ENCODE measurements at regions not wholly inside any gene's neighbourhood (a gene's known extent, or its start where the extent isn't known, plus 50 kb on each side); places are given as distances from the start of the nearest gene placed in this dataset.

- no peak overlapping the region for H3K9ac ChIP-seq (ENCODE audit: low read length)
- no peaks in the 10 kb centered on the region for H3K27me3 ChIP-seq (ENCODE audit: control insufficient read depth, insufficient read depth, low read length)
- no peaks in the 10 kb centered on the region for H3K4me1 ChIP-seq (ENCODE audit: control insufficient read depth, insufficient read depth, low read length)
- H3K27ac ChIP-seq (ENCODE audit: low read depth, low read length), result no peak overlapping the region
- no peak overlapping the region for H3K4me3 ChIP-seq (ENCODE audit: low read length)
- H3K36me3 ChIP-seq (ENCODE audit: control insufficient read depth, insufficient read depth, low read length), result no peaks in the 10 kb centered on the region
Measured at GRCh38 chr6:94088870-94089269, 669.5 kb upstream of the EPHA7 start.

- H3K4me1 ChIP-seq (ENCODE audit: control insufficient read depth, insufficient read depth, low read length), result no peaks in the 10 kb centered on the region
- H3K4me3 ChIP-seq (ENCODE audit: low read length), result no peak overlapping the region
- no peak overlapping the region for H3K27ac ChIP-seq (ENCODE audit: low read depth, low read length)
- no peak overlapping the region for H3K9ac ChIP-seq (ENCODE audit: low read length)
- no peaks in the 10 kb centered on the region for H3K36me3 ChIP-seq (ENCODE audit: control insufficient read depth, insufficient read depth, low read length)
- no peaks in the 10 kb centered on the region for H3K27me3 ChIP-seq (ENCODE audit: control insufficient read depth, insufficient read depth, low read length)
Measured at GRCh38 chr6:94074764-94075163, 655.4 kb upstream of the EPHA7 start.

GRCh38 chr6:94071835-94072234 is 652.5 kb upstream of the EPHA7 start:
- H3K4me3 ChIP-seq (ENCODE audit: low read length), result no peak overlapping the region
- H3K36me3 ChIP-seq (ENCODE audit: control insufficient read depth, insufficient read depth, low read length), result no peaks in the 10 kb centered on the region
- H3K4me1 ChIP-seq (ENCODE audit: control insufficient read depth, insufficient read depth, low read length), result no peaks in the 10 kb centered on the region
- no peak overlapping the region for H3K27ac ChIP-seq (ENCODE audit: low read depth, low read length)
- H3K27me3 ChIP-seq (ENCODE audit: control insufficient read depth, insufficient read depth, low read length), result no peaks in the 10 kb centered on the region
- no peak overlapping the region for H3K9ac ChIP-seq (ENCODE audit: low read length)

- Histone ChIP-seq H3K4me3 (ENCODE audit: low read length) (no peak overlapping the region), H3K27me3 (ENCODE audit: control insufficient read depth, insufficient read depth, low read length) (no peaks in the 10 kb centered on the region), H3K27ac (ENCODE audit: low read depth, low read length) (no peak overlapping the region), H3K9ac (ENCODE audit: low read length) (no peak overlapping the region), H3K36me3 (ENCODE audit: control insufficient read depth, insufficient read depth, low read length) (no peaks in the 10 kb centered on the region), H3K4me1 (ENCODE audit: control insufficient read depth, insufficient read depth, low read length) (no peaks in the 10 kb centered on the region)
Measured at GRCh38 chr6:94065707-94066337, 646.5 kb upstream of the EPHA7 start.

GRCh38 chr6:94052749-94053148 is 633.4 kb upstream of the EPHA7 start:
- no peaks in the 10 kb centered on the region for H3K4me1 ChIP-seq (ENCODE audit: control insufficient read depth, insufficient read depth, low read length)
- H3K9ac ChIP-seq (ENCODE audit: low read length), result no peak overlapping the region
- no peak overlapping the region for H3K27ac ChIP-seq (ENCODE audit: low read depth, low read length)
- no peaks in the 10 kb centered on the region for H3K27me3 ChIP-seq (ENCODE audit: control insufficient read depth, insufficient read depth, low read length)
- no peaks in the 10 kb centered on the region for H3K36me3 ChIP-seq (ENCODE audit: control insufficient read depth, insufficient read depth, low read length)
- no peak overlapping the region for H3K4me3 ChIP-seq (ENCODE audit: low read length)

GRCh38 chr6:94050515-94050914 is 631.2 kb upstream of the EPHA7 start:
- Histone ChIP-seq H3K27ac (ENCODE audit: low read depth, low read length) (no peak overlapping the region), H3K27me3 (ENCODE audit: control insufficient read depth, insufficient read depth, low read length) (no peaks in the 10 kb centered on the region), H3K4me1 (ENCODE audit: control insufficient read depth, insufficient read depth, low read length) (no peaks in the 10 kb centered on the region), H3K4me3 (ENCODE audit: low read length) (no peak overlapping the region), H3K9ac (ENCODE audit: low read length) (no peak overlapping the region), H3K36me3 (ENCODE audit: control insufficient read depth, insufficient read depth, low read length) (no peaks in the 10 kb centered on the region)

GRCh38 chr6:94049001-94049400 is 629.6 kb upstream of the EPHA7 start:
- no peak overlapping the region for H3K9ac ChIP-seq (ENCODE audit: low read length)
- no peak overlapping the region for H3K27ac ChIP-seq (ENCODE audit: low read depth, low read length)
- H3K27me3 ChIP-seq (ENCODE audit: control insufficient read depth, insufficient read depth, low read length), result no peaks in the 10 kb centered on the region
- H3K4me1 ChIP-seq (ENCODE audit: control insufficient read depth, insufficient read depth, low read length), result no peaks in the 10 kb centered on the region
- no peaks in the 10 kb centered on the region for H3K36me3 ChIP-seq (ENCODE audit: control insufficient read depth, insufficient read depth, low read length)
- H3K4me3 ChIP-seq (ENCODE audit: low read length), result no peak overlapping the region

- H3K36me3 ChIP-seq (ENCODE audit: control insufficient read depth, insufficient read depth, low read length), result no peaks in the 10 kb centered on the region
- no peak overlapping the region for H3K27ac ChIP-seq (ENCODE audit: low read depth, low read length)
- H3K4me1 ChIP-seq (ENCODE audit: control insufficient read depth, insufficient read depth, low read length), result no peaks in the 10 kb centered on the region
- no peak overlapping the region for H3K4me3 ChIP-seq (ENCODE audit: low read length)
- H3K27me3 ChIP-seq (ENCODE audit: control insufficient read depth, insufficient read depth, low read length), result no peaks in the 10 kb centered on the region
- H3K9ac ChIP-seq (ENCODE audit: low read length), result no peak overlapping the region
Measured at GRCh38 chr6:94045099-94045829, 625.9 kb upstream of the EPHA7 start.

GRCh38 chr6:94041945-94042709 is 622.8 kb upstream of the EPHA7 start:
- no peaks in the 10 kb centered on the region for H3K36me3 ChIP-seq (ENCODE audit: control insufficient read depth, insufficient read depth, low read length)
- no peak overlapping the region for H3K27ac ChIP-seq (ENCODE audit: low read depth, low read length)
- no peak overlapping the region for H3K4me3 ChIP-seq (ENCODE audit: low read length)
- no peaks in the 10 kb centered on the region for H3K4me1 ChIP-seq (ENCODE audit: control insufficient read depth, insufficient read depth, low read length)
- H3K9ac ChIP-seq (ENCODE audit: low read length), result no peak overlapping the region
- no peaks in the 10 kb centered on the region for H3K27me3 ChIP-seq (ENCODE audit: control insufficient read depth, insufficient read depth, low read length)

- H3K4me3 ChIP-seq (ENCODE audit: low read length), result no peak overlapping the region
- no peaks in the 10 kb centered on the region for H3K4me1 ChIP-seq (ENCODE audit: control insufficient read depth, insufficient read depth, low read length)
- H3K36me3 ChIP-seq (ENCODE audit: control insufficient read depth, insufficient read depth, low read length), result no peaks in the 10 kb centered on the region
- H3K27me3 ChIP-seq (ENCODE audit: control insufficient read depth, insufficient read depth, low read length), result no peaks in the 10 kb centered on the region
- no peak overlapping the region for H3K27ac ChIP-seq (ENCODE audit: low read depth, low read length)
- no peak overlapping the region for H3K9ac ChIP-seq (ENCODE audit: low read length)
Measured at GRCh38 chr6:94036024-94036423, 616.7 kb upstream of the EPHA7 start.

GRCh38 chr6:94027374-94027773 is 608.0 kb upstream of the EPHA7 start:
- no peak overlapping the region for H3K9ac ChIP-seq (ENCODE audit: low read length)
- H3K4me3 ChIP-seq (ENCODE audit: low read length), result no peak overlapping the region
- no peaks in the 10 kb centered on the region for H3K36me3 ChIP-seq (ENCODE audit: control insufficient read depth, insufficient read depth, low read length)
- no peaks in the 10 kb centered on the region for H3K27me3 ChIP-seq (ENCODE audit: control insufficient read depth, insufficient read depth, low read length)
- no peak overlapping the region for H3K27ac ChIP-seq (ENCODE audit: low read depth, low read length)
- no peaks in the 10 kb centered on the region for H3K4me1 ChIP-seq (ENCODE audit: control insufficient read depth, insufficient read depth, low read length)

- Histone ChIP-seq H3K36me3 (ENCODE audit: control insufficient read depth, insufficient read depth, low read length) (no peaks in the 10 kb centered on the region), H3K27me3 (ENCODE audit: control insufficient read depth, insufficient read depth, low read length) (no peaks in the 10 kb centered on the region), H3K9ac (ENCODE audit: low read length) (no peak overlapping the region), H3K27ac (ENCODE audit: low read depth, low read length) (no peak overlapping the region), H3K4me3 (ENCODE audit: low read length) (no peak overlapping the region), H3K4me1 (ENCODE audit: control insufficient read depth, insufficient read depth, low read length) (no peaks in the 10 kb centered on the region)
Measured at GRCh38 chr6:94026575-94026974, 607.2 kb upstream of the EPHA7 start.
